Astrocyte of the spinal cord (primary cell): ENCODE measurements at regions not wholly inside any gene's neighbourhood (a gene's known extent, or its start where the extent isn't known, plus 50 kb on each side); places are given as distances from the start of the nearest gene placed in this dataset.
"Not testable (repeated sequence)": the region's sequence is repeated elsewhere in the genome, so short reads cannot be mapped to it uniquely, and the experiment has no call there.

Source experiments
- DNase-seq: peaks from one replicate; pipeline ENCODE4 v3.0.0; 2011; ENCODE audit warnings: low read depth, low spot score
- H3K4me3 ChIP-seq: 2 replicates; pipeline ENCODE4 v1.5.1; 2011; ENCODE audit warnings: low read depth, mild to moderate bottlenecking, low read length, moderate library complexity
- CTCF ChIP-seq: IDR thresholded peaks from 2 replicates; pipeline ENCODE4 v1.5.1; 2012; ENCODE audit warnings: low read depth, mild to moderate bottlenecking, low read length, inconsistent platforms
- in situ Hi-C: cut with HindIII; loops from 2 replicates; pipeline ENCODE4 v1.10.0; 2017; ENCODE audit warnings: low sequenced_read_pairs

- H3K4me3 ChIP-seq, result no peak overlapping the region
- TF ChIP-seq CTCF, result no peak
- in situ Hi-C loops, result no loop called here
- no peak for DNase-seq
Measured at GRCh38 chr4:156118507-156119220, 165.0 kb upstream of the CTSO start.

- TF ChIP-seq CTCF, result no peak
- no peak for DNase-seq
- in situ Hi-C loops, result no loop called here
- H3K4me3 ChIP-seq, result no peak overlapping the region
Measured at GRCh38 chr4:156117743-156118142, 164.1 kb upstream of the CTSO start.

GRCh38 chr4:156116991-156117390 is 163.3 kb upstream of the CTSO start:
- no peak for TF ChIP-seq CTCF
- in situ Hi-C loops, result no loop called here
- H3K4me3 ChIP-seq, result no peak overlapping the region
- no peak for DNase-seq

GRCh38 chr4:156113138-156113765 is 159.6 kb upstream of the CTSO start:
- in situ Hi-C loops, result no loop called here
- DNase-seq, result no peak
- no peak overlapping the region for H3K4me3 ChIP-seq
- TF ChIP-seq CTCF, result peak; percentile 10

GRCh38 chr4:156111686-156112085 is 158.0 kb upstream of the CTSO start:
- in situ Hi-C loops, result no loop called here
- no peak overlapping the region for H3K4me3 ChIP-seq
- no peak for TF ChIP-seq CTCF
- DNase-seq, result no peak

GRCh38 chr4:156109943-156110900 is 156.6 kb upstream of the CTSO start:
- in situ Hi-C loops, result no loop called here
- H3K4me3 ChIP-seq, result no peak overlapping the region
- peak; percentile 21 for TF ChIP-seq CTCF
- DNase-seq, result no peak

GRCh38 chr4:156109087-156109486 is 155.4 kb upstream of the CTSO start:
- in situ Hi-C loops, DNase-seq, H3K4me3 ChIP-seq: not testable (repeated sequence)
